ENCODE measurements at regions not wholly inside any gene's neighbourhood (a gene's known extent, or its start where the extent isn't known, plus 50 kb on each side); places are given as distances from the start of the nearest gene placed in this dataset.

DNA sequence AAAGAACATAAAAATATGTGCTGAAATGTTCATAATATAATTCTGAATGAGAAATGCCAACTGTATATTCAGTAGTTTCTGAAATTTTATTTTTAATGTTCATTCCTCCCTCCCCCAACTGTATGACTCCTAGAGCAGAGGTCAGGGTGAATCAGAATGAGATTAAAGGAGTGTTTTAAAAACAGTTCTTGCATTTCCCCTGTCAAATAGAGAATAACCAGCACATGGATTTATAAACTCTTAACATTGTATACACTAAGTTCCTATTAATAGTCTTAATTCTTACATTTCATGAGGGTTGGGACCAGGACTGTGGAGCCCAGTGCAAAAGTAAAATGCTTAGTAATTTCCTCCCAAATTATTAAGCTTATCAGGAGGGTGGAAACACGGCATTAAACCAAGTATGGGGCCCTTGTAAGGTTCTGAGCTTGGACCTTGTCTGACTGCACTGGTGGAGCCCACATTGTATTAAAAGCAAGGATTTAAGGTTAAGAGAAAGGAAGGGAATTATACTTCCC, 474.6 kb upstream of the RAG2 start:
- Histone ChIP-seq H3K4me1 (no peaks in the 10 kb centered on the region), H3K9me3 (ENCODE audit: control insufficient read depth, low read length) (no peaks in the 10 kb centered on the region), H3K79me2 (no peaks in the 10 kb centered on the region), H3K27me3 (ENCODE audit: control insufficient read depth, insufficient read depth, low read length) (no peaks in the 10 kb centered on the region), H3K9ac (no peak overlapping the region), H3K27ac (no peak overlapping the region), H3K4me2 (ENCODE audit: low read length) (no peak overlapping the region), H3K36me3 (ENCODE audit: control insufficient read depth, insufficient read depth, low read length) (no peaks in the 10 kb centered on the region), H2AFZ (no peak overlapping the region), H3K4me3 (ENCODE audit: low read depth, low read length) (no peak overlapping the region)
- TF ChIP-seq, protein P1, sequence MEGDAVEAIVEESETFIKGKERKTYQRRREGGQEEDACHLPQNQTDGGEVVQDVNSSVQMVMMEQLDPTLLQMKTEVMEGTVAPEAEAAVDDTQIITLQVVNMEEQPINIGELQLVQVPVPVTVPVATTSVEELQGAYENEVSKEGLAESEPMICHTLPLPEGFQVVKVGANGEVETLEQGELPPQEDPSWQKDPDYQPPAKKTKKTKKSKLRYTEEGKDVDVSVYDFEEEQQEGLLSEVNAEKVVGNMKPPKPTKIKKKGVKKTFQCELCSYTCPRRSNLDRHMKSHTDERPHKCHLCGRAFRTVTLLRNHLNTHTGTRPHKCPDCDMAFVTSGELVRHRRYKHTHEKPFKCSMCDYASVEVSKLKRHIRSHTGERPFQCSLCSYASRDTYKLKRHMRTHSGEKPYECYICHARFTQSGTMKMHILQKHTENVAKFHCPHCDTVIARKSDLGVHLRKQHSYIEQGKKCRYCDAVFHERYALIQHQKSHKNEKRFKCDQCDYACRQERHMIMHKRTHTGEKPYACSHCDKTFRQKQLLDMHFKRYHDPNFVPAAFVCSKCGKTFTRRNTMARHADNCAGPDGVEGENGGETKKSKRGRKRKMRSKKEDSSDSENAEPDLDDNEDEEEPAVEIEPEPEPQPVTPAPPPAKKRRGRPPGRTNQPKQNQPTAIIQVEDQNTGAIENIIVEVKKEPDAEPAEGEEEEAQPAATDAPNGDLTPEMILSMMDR (IDR thresholded peaks at IDR 0.05): no peak

DNA sequence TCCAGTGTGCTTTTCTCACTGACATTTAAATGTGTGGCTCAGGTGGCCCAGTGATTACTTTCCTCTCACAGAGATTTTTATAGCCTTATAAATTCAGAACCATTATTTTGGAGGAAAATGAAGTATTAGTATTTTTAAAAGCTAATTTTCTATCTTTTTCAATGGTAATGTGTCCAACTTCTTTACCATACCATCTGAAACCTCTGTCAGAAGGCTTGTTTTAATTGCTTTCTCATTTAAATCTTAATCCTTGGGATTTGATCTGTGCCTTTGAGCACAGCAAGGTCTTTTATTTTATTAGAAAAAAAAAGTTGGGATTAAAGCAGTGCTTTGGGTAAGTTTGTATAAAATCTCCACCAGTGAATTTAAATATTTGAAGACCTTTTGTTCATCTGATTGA, 452.3 kb upstream of the RAG2 start:
- Histone ChIP-seq H3K27me3 (ENCODE audit: control insufficient read depth, insufficient read depth, low read length) (no peaks in the 10 kb centered on the region), H3K4me3 (ENCODE audit: low read depth, low read length) (no peak overlapping the region), H3K4me2 (ENCODE audit: low read length) (no peak overlapping the region), H3K27ac (no peak overlapping the region), H3K4me1 (no peaks in the 10 kb centered on the region), H3K79me2 (no peaks in the 10 kb centered on the region), H3K9me3 (ENCODE audit: control insufficient read depth, low read length) (no peaks in the 10 kb centered on the region), H3K36me3 (ENCODE audit: control insufficient read depth, insufficient read depth, low read length) (no peaks in the 10 kb centered on the region), H3K9ac (no peak overlapping the region), H2AFZ (no peak overlapping the region)
- TF ChIP-seq, protein P1 (IDR thresholded peaks at IDR 0.05): no peak

DNA sequence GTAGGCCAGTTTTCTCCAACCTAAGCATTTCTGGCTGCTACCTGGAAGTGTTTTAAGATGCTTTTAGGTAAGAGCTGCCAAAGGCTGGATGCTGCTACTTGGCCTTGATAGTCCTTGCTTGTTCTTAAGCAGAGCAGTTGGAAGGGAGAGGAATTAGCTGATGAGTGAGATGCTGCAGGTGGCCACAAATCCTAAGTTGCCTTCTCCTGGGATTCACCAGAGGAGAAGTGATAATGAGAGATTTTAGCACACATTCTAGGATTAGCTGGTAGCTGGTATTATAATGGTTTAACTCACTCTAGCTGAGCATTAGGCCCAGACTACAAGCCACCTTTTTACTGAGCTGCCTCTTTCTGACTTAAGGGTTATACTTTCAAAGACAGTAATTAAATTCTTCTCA, 442.9 kb upstream of the RAG2 start:
- Histone ChIP-seq H3K27me3 (ENCODE audit: control insufficient read depth, insufficient read depth, low read length) (no peaks in the 10 kb centered on the region), H3K4me1 (no peaks in the 10 kb centered on the region), H3K4me2 (ENCODE audit: low read length) (no peak overlapping the region), H3K9ac (no peak overlapping the region), H3K4me3 (ENCODE audit: low read depth, low read length) (no peak overlapping the region), H3K79me2 (no peaks in the 10 kb centered on the region), H3K36me3 (ENCODE audit: control insufficient read depth, insufficient read depth, low read length) (no peaks in the 10 kb centered on the region), H3K9me3 (ENCODE audit: control insufficient read depth, low read length) (no peaks in the 10 kb centered on the region), H3K27ac (no peak overlapping the region), H2AFZ (no peak overlapping the region)
- TF ChIP-seq, protein P1 (IDR thresholded peaks at IDR 0.05): no peak

DNA sequence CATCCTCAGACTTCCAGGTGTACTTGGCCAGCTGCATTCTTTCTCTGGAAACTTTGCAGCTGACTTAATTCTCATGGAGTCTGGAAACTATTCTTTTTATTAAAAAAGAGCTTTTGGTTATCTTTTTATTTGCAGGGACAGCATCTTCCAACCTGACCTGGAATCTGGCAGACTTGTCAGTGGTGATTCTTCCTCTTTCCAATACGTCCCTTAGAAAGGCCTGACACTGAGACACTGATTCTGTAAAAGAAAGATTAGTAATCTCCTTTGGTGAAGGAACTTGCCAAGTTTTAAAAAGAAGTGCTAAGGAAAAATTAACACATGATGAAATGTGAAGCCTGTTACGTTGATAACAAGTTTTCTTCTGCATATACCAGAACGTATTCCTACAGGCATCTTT, 440.9 kb upstream of the RAG2 start:
- H3K27me3 ChIP-seq (ENCODE audit: control insufficient read depth, insufficient read depth, low read length): no peaks in the 10 kb centered on the region
- H3K36me3 ChIP-seq (ENCODE audit: control insufficient read depth, insufficient read depth, low read length): no peaks in the 10 kb centered on the region
- H3K4me1 ChIP-seq: no peaks in the 10 kb centered on the region
- H3K27ac ChIP-seq: no peak overlapping the region
- TF ChIP-seq, protein P1 (IDR thresholded peaks at IDR 0.05): no peak
- no peaks in the 10 kb centered on the region for H3K79me2 ChIP-seq
- H3K9me3 ChIP-seq (ENCODE audit: control insufficient read depth, low read length): no peaks in the 10 kb centered on the region
- no peak overlapping the region for H2AFZ ChIP-seq
- no peak overlapping the region for H3K9ac ChIP-seq
- H3K4me2 ChIP-seq (ENCODE audit: low read length): no peak overlapping the region
- no peak overlapping the region for H3K4me3 ChIP-seq (ENCODE audit: low read depth, low read length)

DNA sequence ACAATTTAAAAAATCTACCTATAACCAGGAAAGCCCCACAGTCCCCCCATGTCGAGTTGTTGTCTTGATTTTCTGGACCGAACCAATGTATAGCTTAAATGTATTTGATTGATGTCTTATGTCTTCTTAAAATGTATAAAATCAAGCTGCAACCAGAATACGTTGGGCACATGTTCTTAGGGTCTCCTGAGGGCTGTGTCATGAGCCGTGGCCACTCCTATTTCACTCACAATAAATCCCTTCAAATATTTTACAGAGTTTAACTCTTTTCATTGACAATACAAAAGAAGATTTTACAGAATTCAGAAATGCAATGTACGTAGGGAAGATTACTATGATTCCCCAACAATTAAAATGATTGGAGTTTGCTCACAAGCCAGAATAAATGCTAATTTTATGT, 428.7 kb upstream of the RAG2 start:
- Histone ChIP-seq H3K27ac (no peak overlapping the region), H3K4me2 (ENCODE audit: low read length) (no peak overlapping the region), H3K4me1 (no peaks in the 10 kb centered on the region), H3K9me3 (ENCODE audit: control insufficient read depth, low read length) (no peaks in the 10 kb centered on the region), H3K36me3 (ENCODE audit: control insufficient read depth, insufficient read depth, low read length) (no peaks in the 10 kb centered on the region), H3K4me3 (ENCODE audit: low read depth, low read length) (no peak overlapping the region), H3K27me3 (ENCODE audit: control insufficient read depth, insufficient read depth, low read length) (no peaks in the 10 kb centered on the region), H3K9ac (no peak overlapping the region), H3K79me2 (no peaks in the 10 kb centered on the region), H2AFZ (no peak overlapping the region)
- TF ChIP-seq, protein P1 (IDR thresholded peaks at IDR 0.05): no peak
